ENCODE measurements at regions not wholly inside any gene's neighbourhood (a gene's known extent, or its start where the extent isn't known, plus 50 kb on each side); places are given as distances from the start of the nearest gene placed in this dataset.

DNA sequence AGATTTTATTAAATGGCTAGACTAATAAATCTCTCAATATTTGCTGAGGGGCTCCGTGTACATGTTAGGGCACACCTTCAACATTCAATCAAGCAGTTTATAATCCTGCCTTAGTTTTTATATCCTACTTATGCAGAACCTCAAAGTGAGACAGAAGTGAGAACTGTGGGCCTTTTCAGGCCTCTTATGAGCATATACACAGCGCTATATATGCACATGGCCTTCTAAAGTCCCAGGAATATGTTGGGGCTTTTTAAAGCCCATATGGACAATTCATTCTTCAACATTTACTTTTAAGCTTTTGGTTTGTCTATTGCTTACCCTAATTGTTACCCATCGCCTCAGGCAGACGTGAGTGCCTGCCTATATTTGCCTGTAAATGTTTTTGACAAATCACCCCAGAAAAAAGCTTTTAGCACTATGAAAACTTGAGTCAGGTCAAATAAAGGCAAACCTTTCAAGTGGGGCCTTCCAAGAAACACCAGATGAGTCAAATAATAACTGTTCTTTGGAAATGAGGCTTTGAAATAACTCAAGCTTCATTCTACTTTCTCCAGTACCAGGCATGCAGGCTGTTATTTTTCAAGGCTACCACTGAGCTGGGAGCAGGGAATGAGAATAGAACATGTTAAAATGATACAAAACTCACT lies 58.2 kb downstream of the ESM1 start:
- Histone ChIP-seq H3K27ac (ENCODE audit: insufficient read depth in 1 of 2, low read depth in 1 of 2, low read length in 2 of 2, poor library complexity in 1 of 2, severe bottlenecking in 2 of 2) (no peak overlapping the region), H3K4me1 (ENCODE audit: control extremely low read depth in 1 of 4, control insufficient read depth in 4 of 4, insufficient read depth in 4 of 4, low read length in 3 of 4) (no peaks in the 10 kb centered on the region), H3K9me3 (ENCODE audit: control extremely low read depth in 1 of 5, control insufficient read depth in 4 of 5, insufficient read depth in 2 of 5, low read depth in 1 of 5, low read length in 4 of 5) (peaks cover 0 to 21% (median 3%) of the 10 kb centered on the region in 5 experiments), H3K36me3 (ENCODE audit: control insufficient read depth in 4 of 4, insufficient read depth in 4 of 4, low read length in 3 of 4) (no peaks in the 10 kb centered on the region), H3K27me3 (replicated peaks in 2 of 5; ENCODE audit: control insufficient read depth in 4 of 5, insufficient read depth in 5 of 5, low read length in 4 of 5) (peaks cover 0 to 4% (median 1%) of the 10 kb centered on the region in 5 experiments), H3K4me3 (ENCODE audit: control insufficient read depth in 1 of 7, extremely low read depth in 1 of 7, insufficient read depth in 4 of 7, low read depth in 2 of 7, low read length in 6 of 7) (no peak overlapping the region)
- WGBS (ENCODE audit: insufficient coverage): 80% methylated on average over 3 of the region's 4 CpGs
- ChIA-PET CTCF (interaction anchor here (1.0 to 2.4 kb wide), 3 partner anchors 16 to 19 kb away, joined by 3 to 8 read pairs (median 3); no protein-coding TSS in a partner anchor), POLR2A (no interaction called here)
- no peak for DNase-seq

DNA sequence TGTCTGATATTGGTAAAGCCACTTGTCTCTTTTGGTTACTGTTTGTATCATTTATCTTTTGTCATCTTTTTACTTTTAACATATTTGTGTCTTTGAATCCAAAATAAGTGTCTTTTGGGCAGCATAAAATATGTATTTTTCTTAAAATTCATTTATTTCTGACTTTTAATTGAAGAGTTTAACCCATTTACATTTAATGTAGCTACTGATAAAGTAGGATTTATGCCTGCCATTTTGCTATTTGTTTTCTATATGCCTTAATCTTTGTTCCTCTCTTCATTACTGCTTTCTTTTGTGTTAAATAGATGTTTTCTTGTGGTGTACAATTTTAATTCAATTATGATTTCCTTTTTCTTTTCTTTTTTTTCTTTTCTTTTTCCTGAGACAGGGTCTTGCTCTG lies 60.9 kb downstream of the ESM1 start:
- H3K36me3 ChIP-seq (ENCODE audit: control insufficient read depth in 4 of 4, insufficient read depth in 4 of 4, low read length in 3 of 4): no peaks in the 10 kb centered on the region
- H3K9me3 ChIP-seq (ENCODE audit: control extremely low read depth in 1 of 5, control insufficient read depth in 4 of 5, insufficient read depth in 2 of 5, low read depth in 1 of 5, low read length in 4 of 5): peaks cover 0 to 18% (median 3%) of the 10 kb centered on the region in 5 experiments
- no peak overlapping the region for H3K27ac ChIP-seq (ENCODE audit: insufficient read depth in 1 of 2, low read depth in 1 of 2, low read length in 2 of 2, poor library complexity in 1 of 2, severe bottlenecking in 2 of 2)
- H3K27me3 ChIP-seq (replicated peaks in 2 of 5; ENCODE audit: control insufficient read depth in 4 of 5, insufficient read depth in 5 of 5, low read length in 4 of 5): peaks cover 0 to 1% (median 0%) of the 10 kb centered on the region in 5 experiments
- H3K4me3 ChIP-seq (ENCODE audit: control insufficient read depth in 1 of 7, extremely low read depth in 1 of 7, insufficient read depth in 4 of 7, low read depth in 2 of 7, low read length in 6 of 7): no peak overlapping the region
- POLR2A ChIA-PET: no interaction called here
- CTCF ChIA-PET: no interaction called here
- DNase-seq: no peak
- no peaks in the 10 kb centered on the region for H3K4me1 ChIP-seq (ENCODE audit: control extremely low read depth in 1 of 4, control insufficient read depth in 4 of 4, insufficient read depth in 4 of 4, low read length in 3 of 4)

GRCh38 chr5:54917323-54917722 lies 68.1 kb downstream of the ESM1 start:
- Histone ChIP-seq H3K27ac (ENCODE audit: insufficient read depth in 1 of 2, low read depth in 1 of 2, low read length in 2 of 2, poor library complexity in 1 of 2, severe bottlenecking in 2 of 2) (no peak overlapping the region), H3K4me1 (ENCODE audit: control extremely low read depth in 1 of 4, control insufficient read depth in 4 of 4, insufficient read depth in 4 of 4, low read length in 3 of 4) (no peaks in the 10 kb centered on the region), H3K9me3 (ENCODE audit: control extremely low read depth in 1 of 5, control insufficient read depth in 4 of 5, insufficient read depth in 2 of 5, low read depth in 1 of 5, low read length in 4 of 5) (peaks cover 0 to 2% (median 0%) of the 10 kb centered on the region in 5 experiments), H3K4me3 (ENCODE audit: control insufficient read depth in 1 of 7, extremely low read depth in 1 of 7, insufficient read depth in 4 of 7, low read depth in 2 of 7, low read length in 6 of 7) (no peak overlapping the region), H3K27me3 (replicated peaks in 2 of 5; ENCODE audit: control insufficient read depth in 4 of 5, insufficient read depth in 5 of 5, low read length in 4 of 5) (peaks cover 0 to 4% (median 2%) of the 10 kb centered on the region in 5 experiments), H3K36me3 (ENCODE audit: control insufficient read depth in 4 of 4, insufficient read depth in 4 of 4, low read length in 3 of 4) (no peaks in the 10 kb centered on the region)
- CTCF ChIA-PET: no interaction called here
- DNase-seq: no peak
- POLR2A ChIA-PET: no interaction called here

DNA sequence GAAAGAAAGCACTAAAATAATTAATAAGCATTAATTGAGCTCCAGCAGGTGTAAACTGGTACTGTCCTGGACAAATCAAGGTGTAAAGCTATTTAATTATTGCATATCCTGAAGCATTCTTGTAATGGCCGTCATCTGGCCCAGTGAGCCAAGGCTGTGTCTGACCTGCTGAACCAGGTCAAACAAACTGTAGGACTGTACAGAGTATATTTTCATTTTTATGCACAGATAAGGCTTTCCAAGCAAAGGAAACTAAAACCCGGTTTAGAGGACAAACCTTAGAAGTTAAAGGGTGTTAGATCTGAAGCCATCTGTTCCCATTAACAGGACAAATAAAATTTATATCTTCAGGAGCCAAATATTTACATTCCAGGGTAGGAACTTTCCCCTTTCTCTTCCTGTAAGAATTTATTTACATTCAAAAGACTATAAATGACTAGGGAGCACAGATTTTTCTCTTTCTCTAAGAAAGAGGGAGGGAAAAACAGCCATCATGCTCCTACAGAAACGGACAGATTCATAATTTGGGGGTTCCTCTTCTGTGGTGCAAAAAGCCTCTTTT lies 69.8 kb downstream of the ESM1 start:
- ChIA-PET POLR2A (no interaction called here), CTCF (interaction anchor here (0.9 to 1.2 kb wide), 2 partner anchors 9 to 17 kb away, joined by 3 read pairs; no protein-coding TSS in a partner anchor)
- no peak overlapping the region for H3K27ac ChIP-seq (ENCODE audit: insufficient read depth in 1 of 2, low read depth in 1 of 2, low read length in 2 of 2, poor library complexity in 1 of 2, severe bottlenecking in 2 of 2)
- peaks cover 0 to 4% (median 2%) of the 10 kb centered on the region in 5 experiments for H3K27me3 ChIP-seq (replicated peaks in 2 of 5; ENCODE audit: control insufficient read depth in 4 of 5, insufficient read depth in 5 of 5, low read length in 4 of 5)
- no peak overlapping the region for H3K4me3 ChIP-seq (ENCODE audit: control insufficient read depth in 1 of 7, extremely low read depth in 1 of 7, insufficient read depth in 4 of 7, low read depth in 2 of 7, low read length in 6 of 7)
- 83% methylated on average over 1 of the region's 3 CpGs for WGBS (ENCODE audit: insufficient coverage)
- H3K9me3 ChIP-seq (ENCODE audit: control extremely low read depth in 1 of 5, control insufficient read depth in 4 of 5, insufficient read depth in 2 of 5, low read depth in 1 of 5, low read length in 4 of 5): peaks cover 0 to 2% (median 0%) of the 10 kb centered on the region in 5 experiments
- no peaks in the 10 kb centered on the region for H3K4me1 ChIP-seq (ENCODE audit: control extremely low read depth in 1 of 4, control insufficient read depth in 4 of 4, insufficient read depth in 4 of 4, low read length in 3 of 4)
- H3K36me3 ChIP-seq (ENCODE audit: control insufficient read depth in 4 of 4, insufficient read depth in 4 of 4, low read length in 3 of 4): no peaks in the 10 kb centered on the region
- DNase-seq: no peak

- Histone ChIP-seq H3K27ac (ENCODE audit: insufficient read depth in 1 of 2, low read depth in 1 of 2, low read length in 2 of 2, poor library complexity in 1 of 2, severe bottlenecking in 2 of 2) (no peak overlapping the region), H3K9me3 (ENCODE audit: control extremely low read depth in 1 of 5, control insufficient read depth in 4 of 5, insufficient read depth in 2 of 5, low read depth in 1 of 5, low read length in 4 of 5) (no peaks in the 10 kb centered on the region), H3K4me3 (ENCODE audit: control insufficient read depth in 1 of 7, extremely low read depth in 1 of 7, insufficient read depth in 4 of 7, low read depth in 2 of 7, low read length in 6 of 7) (no peak overlapping the region), H3K36me3 (ENCODE audit: control insufficient read depth in 4 of 4, insufficient read depth in 4 of 4, low read length in 3 of 4) (no peaks in the 10 kb centered on the region), H3K4me1 (ENCODE audit: control extremely low read depth in 1 of 4, control insufficient read depth in 4 of 4, insufficient read depth in 4 of 4, low read length in 3 of 4) (no peaks in the 10 kb centered on the region), H3K27me3 (replicated peaks in 2 of 5; ENCODE audit: control insufficient read depth in 4 of 5, insufficient read depth in 5 of 5, low read length in 4 of 5) (peaks cover 0 to 10% (median 2%) of the 10 kb centered on the region in 5 experiments)
- WGBS (ENCODE audit: insufficient coverage): no CpG with 5 or more reads among the region's 1 CpG
- DNase-seq: no peak
- POLR2A ChIA-PET: no interaction called here
- CTCF ChIA-PET: interaction anchor here (0.8 to 1.9 kb wide), 6 partner anchors 8 to 247 kb away, joined by 3 to 7 read pairs (median 4); no protein-coding TSS in a partner anchor
Observed at GRCh38 chr5:54912021-54912420, 73.4 kb downstream of the ESM1 start.

DNA sequence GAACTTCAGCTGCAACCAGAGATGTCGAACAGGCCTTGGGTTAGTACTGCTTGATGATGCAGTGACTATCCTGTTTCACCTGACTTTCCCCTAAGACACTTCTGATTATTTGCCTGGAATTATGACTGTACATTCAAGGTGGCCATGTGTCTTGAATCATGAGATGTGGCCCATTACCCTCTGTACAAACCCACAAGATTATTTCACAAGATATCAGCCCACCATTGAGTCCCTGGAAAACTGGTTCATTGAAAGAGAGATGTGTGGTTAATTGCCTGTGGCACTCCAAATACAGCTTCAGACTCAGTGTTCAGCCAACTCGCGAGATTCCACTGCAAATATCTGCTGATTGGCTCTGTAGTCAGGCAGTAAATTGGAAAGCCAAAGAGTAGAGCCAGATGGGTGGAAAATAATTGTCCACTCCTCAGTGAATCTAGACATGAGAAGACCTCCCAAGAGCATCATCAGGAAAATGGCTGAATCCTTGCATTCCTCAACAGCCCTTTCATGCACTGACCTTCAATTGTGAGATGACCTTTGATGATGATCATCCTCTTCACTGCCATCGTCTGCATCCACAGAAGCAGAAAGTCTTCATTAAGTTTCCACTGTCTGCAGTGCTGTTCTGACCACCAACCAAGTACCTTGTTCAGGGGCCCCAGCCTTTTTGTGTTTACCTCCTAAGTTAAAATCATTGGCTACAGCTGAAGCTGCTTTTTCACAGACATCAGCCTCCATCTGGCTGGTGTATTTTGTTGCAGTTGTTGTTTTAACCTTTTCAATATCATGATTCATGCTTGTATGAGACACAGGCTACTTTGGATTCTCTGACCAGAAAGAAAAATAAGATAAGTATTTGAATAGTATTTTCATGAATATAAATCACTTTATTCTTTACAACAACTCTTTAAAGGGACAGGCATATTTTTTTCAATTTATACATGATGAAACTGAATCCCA lies 75.2 kb downstream of the ESM1 start:
- no peaks in the 10 kb centered on the region for H3K4me1 ChIP-seq (ENCODE audit: control extremely low read depth in 1 of 4, control insufficient read depth in 4 of 4, insufficient read depth in 4 of 4, low read length in 3 of 4)
- H3K36me3 ChIP-seq (ENCODE audit: control insufficient read depth in 4 of 4, insufficient read depth in 4 of 4, low read length in 3 of 4): no peaks in the 10 kb centered on the region
- H3K9me3 ChIP-seq (ENCODE audit: control extremely low read depth in 1 of 5, control insufficient read depth in 4 of 5, insufficient read depth in 2 of 5, low read depth in 1 of 5, low read length in 4 of 5): no peaks in the 10 kb centered on the region
- H3K27me3 ChIP-seq (replicated peaks in 2 of 5; ENCODE audit: control insufficient read depth in 4 of 5, insufficient read depth in 5 of 5, low read length in 4 of 5): peaks cover 0 to 10% (median 2%) of the 10 kb centered on the region in 5 experiments
- ChIA-PET POLR2A (no interaction called here), CTCF (interaction anchor here (1.0 to 1.4 kb wide), 6 partner anchors 12 to 249 kb away, joined by 3 to 5 read pairs (median 3); no protein-coding TSS in a partner anchor)
- DNase-seq: no peak
- H3K27ac ChIP-seq (ENCODE audit: insufficient read depth in 1 of 2, low read depth in 1 of 2, low read length in 2 of 2, poor library complexity in 1 of 2, severe bottlenecking in 2 of 2): no peak overlapping the region
- no peak overlapping the region for H3K4me3 ChIP-seq (ENCODE audit: control insufficient read depth in 1 of 7, extremely low read depth in 1 of 7, insufficient read depth in 4 of 7, low read depth in 2 of 7, low read length in 6 of 7)
- 97% methylated on average over 4 of the region's 4 CpGs for WGBS (ENCODE audit: insufficient coverage)
